Uterus (tissue), 3 donors: ENCODE measurements at regions not wholly inside any gene's neighbourhood (a gene's known extent, or its start where the extent isn't known, plus 50 kb on each side); places are given as distances from the start of the nearest gene placed in this dataset.

Source experiments
- DNase-seq, 2 donors: peaks; one replicate each; pipeline ENCODE4 v3.0.0-alpha.2; 2019 to 2020
- H3K27ac ChIP-seq, 2 donors: fragments of 200-600 bp; sonication (generic); 1 replicate in 1 of 2; 2 replicates in 1 of 2; pipeline ENCODE4 v1.5.1; 2016 to 2018
- H3K27me3 ChIP-seq, 2 donors: fragments of 200-600 bp; sonication (generic); one replicate each; pipeline ENCODE4 v1.5.1; 2018 to 2019; ENCODE audit warnings: control low read depth in 1 of 2
- H3K36me3 ChIP-seq, 2 donors: fragments of 200-600 bp; sonication (generic); one replicate each; pipeline ENCODE4 v1.5.1; 2019; ENCODE audit warnings: control low read depth in 1 of 2
- H3K4me1 ChIP-seq, 2 donors: fragments of 200-600 bp; sonication (generic); one replicate each; pipeline ENCODE4 v1.5.1; 2018 to 2019; ENCODE audit warnings: control low read depth in 1 of 2
- H3K4me3 ChIP-seq, 2 donors: fragments of 200-600 bp; sonication (generic); 1 replicate in 1 of 2; 2 replicates in 1 of 2; pipeline ENCODE4 v1.5.1; 2018 to 2019; ENCODE audit warnings: mild to moderate bottlenecking in 1 of 2
- H3K9me3 ChIP-seq, 2 donors: fragments of 200-600 bp; sonication (generic); one replicate each; pipeline ENCODE4 v1.5.1; 2019; ENCODE audit warnings: control low read depth in 1 of 2
- POLR2A ChIP-seq, 2 donors: fragments of 450-650 bp; IDR thresholded peaks; one replicate each; pipeline ENCODE4 v1.6.1; 2016; ENCODE audit warnings: antibody characterized with exemption in 2 of 2, mild to moderate bottlenecking in 1 of 2, moderate library complexity in 1 of 2
- intact Hi-C: fragments of 100-400 bp; cut with DNase I; formaldehyde crosslinking; loops from one replicate; pipeline ENCODE4 v1.15.1; 2023; ENCODE audit warnings: low total_unique reads
- TF ChIP-seq, protein P1 (sequence below), 4 experiments: fragments of 200-600 bp in 2 of 4; fragments of 450-650 bp in 2 of 4; sonication (generic) in 2 of 4; IDR thresholded peaks; one replicate each; pipeline ENCODE4 v1.5.1; 2016 to 2019; ENCODE audit warnings: antibody characterized with exemption in 4 of 4, mild to moderate bottlenecking in 2 of 4, moderate library complexity in 1 of 4
- donor health status: DM: yes; HTN: yes; CAD: no.

DNA sequence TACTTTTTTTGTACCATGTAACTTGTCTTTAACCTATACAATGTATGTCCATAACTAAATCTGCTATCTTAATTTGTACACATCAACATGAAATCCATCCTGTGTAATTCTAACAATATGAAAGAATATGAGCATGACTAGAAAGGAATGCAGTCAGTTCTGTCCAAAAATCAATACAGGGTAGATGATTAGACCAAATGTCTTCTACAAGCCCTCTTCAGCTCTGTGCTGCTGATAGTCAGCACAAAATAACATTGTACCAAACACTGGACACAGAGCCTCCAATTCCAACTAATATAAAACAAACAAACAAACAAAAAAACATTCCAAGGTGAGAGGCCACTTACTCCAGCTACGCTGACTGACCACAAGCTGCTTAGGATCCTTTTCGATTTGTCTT, 301.4 kb upstream of the IRAK1BP1 start:
- intact Hi-C loops = no loop called here
- H3K4me1 ChIP-seq = no peaks in the 10 kb centered on the region
- H3K27me3 ChIP-seq = no peaks in the 10 kb centered on the region
- H3K9me3 ChIP-seq = no peaks in the 10 kb centered on the region
- TF ChIP-seq, protein P1, sequence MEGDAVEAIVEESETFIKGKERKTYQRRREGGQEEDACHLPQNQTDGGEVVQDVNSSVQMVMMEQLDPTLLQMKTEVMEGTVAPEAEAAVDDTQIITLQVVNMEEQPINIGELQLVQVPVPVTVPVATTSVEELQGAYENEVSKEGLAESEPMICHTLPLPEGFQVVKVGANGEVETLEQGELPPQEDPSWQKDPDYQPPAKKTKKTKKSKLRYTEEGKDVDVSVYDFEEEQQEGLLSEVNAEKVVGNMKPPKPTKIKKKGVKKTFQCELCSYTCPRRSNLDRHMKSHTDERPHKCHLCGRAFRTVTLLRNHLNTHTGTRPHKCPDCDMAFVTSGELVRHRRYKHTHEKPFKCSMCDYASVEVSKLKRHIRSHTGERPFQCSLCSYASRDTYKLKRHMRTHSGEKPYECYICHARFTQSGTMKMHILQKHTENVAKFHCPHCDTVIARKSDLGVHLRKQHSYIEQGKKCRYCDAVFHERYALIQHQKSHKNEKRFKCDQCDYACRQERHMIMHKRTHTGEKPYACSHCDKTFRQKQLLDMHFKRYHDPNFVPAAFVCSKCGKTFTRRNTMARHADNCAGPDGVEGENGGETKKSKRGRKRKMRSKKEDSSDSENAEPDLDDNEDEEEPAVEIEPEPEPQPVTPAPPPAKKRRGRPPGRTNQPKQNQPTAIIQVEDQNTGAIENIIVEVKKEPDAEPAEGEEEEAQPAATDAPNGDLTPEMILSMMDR (IDR thresholded peaks at IDR 0.05) = no peak
- no peak for TF ChIP-seq POLR2A (IDR thresholded peaks at IDR 0.05)
- no peak for DNase-seq
- no peak overlapping the region for H3K27ac ChIP-seq
- H3K4me3 ChIP-seq = no peak overlapping the region
- no peaks in the 10 kb centered on the region for H3K36me3 ChIP-seq

DNA sequence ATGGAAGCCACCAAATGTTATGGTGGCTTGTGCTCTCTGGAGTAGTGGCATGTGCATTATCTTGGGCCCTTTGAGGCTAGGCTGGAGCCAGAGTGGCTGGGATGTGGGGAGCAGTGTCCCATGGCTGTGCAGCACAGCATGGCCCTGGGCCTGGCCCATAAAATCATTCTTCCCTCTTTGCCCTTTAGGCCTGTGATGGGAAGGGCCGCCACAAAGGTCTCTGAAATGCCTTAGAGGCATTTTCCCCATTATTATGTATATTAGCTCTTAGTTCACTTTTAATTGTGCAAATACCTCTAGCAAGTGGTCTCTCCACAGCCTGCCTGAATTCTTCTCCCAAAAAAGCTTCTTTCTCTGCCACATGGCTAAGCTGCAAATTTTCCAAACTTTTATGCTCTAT, 297.3 kb upstream of the IRAK1BP1 start:
- Histone ChIP-seq H3K27ac (no peak overlapping the region), H3K4me3 (no peak overlapping the region), H3K27me3 (no peaks in the 10 kb centered on the region), H3K36me3 (no peaks in the 10 kb centered on the region), H3K4me1 (no peaks in the 10 kb centered on the region), H3K9me3 (no peaks in the 10 kb centered on the region)
- intact Hi-C loops = no loop called here
- no peak for DNase-seq
- TF ChIP-seq, protein P1 (IDR thresholded peaks at IDR 0.05) = no peak
- TF ChIP-seq POLR2A (IDR thresholded peaks at IDR 0.05) = no peak

DNA sequence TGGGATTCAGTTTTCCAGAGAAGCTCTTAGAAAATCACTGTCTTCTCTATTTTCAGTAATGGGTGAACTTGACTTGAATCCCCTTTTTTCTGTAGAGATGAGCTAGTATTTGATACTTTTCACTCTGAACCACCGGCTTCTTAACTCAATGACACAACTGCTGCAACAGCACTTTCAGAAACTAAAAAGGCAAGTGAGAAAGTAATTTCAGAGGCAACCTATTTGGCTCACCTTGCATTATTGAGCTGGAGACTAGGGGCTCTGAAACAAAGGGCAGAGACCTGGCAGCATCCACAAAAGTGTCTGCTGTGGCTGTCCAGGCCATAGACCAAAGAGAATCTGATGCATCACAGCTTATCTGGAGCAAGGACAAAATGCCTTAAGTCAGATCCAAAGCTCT, 289.8 kb upstream of the IRAK1BP1 start:
- Histone ChIP-seq H3K9me3 (peaks cover 0 to 3% of the 10 kb centered on the region in 2 donors), H3K27ac (no peak overlapping the region), H3K4me3 (no peak overlapping the region), H3K27me3 (no peaks in the 10 kb centered on the region), H3K4me1 (no peaks in the 10 kb centered on the region), H3K36me3 (no peaks in the 10 kb centered on the region)
- intact Hi-C loops = no loop called here
- TF ChIP-seq, protein P1 (IDR thresholded peaks at IDR 0.05) = no peak
- no peak for TF ChIP-seq POLR2A (IDR thresholded peaks at IDR 0.05)
- DNase-seq = no peak

DNA sequence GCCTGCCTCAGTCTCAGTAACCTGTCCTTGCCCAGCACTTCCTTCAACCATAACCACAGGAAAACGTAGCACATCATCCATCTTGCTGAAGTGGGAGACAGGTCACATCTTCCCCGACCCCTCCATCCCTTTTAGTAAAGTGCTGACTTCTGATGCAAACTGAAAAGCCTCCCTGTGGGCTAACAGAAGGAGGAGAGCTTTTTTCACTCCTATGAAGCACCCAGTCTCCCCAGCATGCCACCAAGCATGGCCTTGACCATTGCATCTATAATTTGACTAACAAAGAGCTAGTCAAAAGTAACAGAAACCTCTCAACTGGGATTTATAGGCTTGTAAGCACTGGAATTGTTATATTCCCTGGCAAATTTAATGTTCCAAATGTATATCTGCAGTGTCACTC, 288.9 kb upstream of the IRAK1BP1 start:
- H3K4me3 ChIP-seq = no peak overlapping the region
- DNase-seq = no peak
- H3K36me3 ChIP-seq = no peaks in the 10 kb centered on the region
- H3K4me1 ChIP-seq = no peaks in the 10 kb centered on the region
- no peak for TF ChIP-seq POLR2A (IDR thresholded peaks at IDR 0.05)
- TF ChIP-seq, protein P1 (IDR thresholded peaks at IDR 0.05) = no peak
- H3K27me3 ChIP-seq = no peaks in the 10 kb centered on the region
- intact Hi-C loops = no loop called here
- no peak overlapping the region for H3K27ac ChIP-seq
- H3K9me3 ChIP-seq = peaks cover 0 to 3% of the 10 kb centered on the region in 2 donors

DNA sequence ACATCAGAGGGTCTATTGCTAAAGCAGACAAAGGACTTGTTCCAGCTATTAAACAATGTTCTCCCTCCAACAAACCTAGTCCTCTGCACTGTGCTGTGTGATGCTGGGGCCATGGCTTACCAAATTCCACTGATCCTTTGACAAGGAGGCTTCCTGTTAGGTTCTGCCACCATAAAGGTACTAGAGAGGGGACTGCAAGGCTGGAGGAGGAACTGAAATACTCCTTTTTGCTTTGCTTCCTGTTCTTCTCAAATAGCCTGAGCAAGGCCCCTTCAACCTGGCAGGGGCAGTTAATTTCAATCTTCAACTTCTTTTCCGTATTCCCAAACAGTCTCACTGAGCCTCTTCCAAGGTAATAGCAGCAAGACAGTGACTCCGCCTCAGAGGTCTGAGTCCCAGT, 286.4 kb upstream of the IRAK1BP1 start:
- TF ChIP-seq, protein P1 (IDR thresholded peaks at IDR 0.05) = no peak
- TF ChIP-seq POLR2A (IDR thresholded peaks at IDR 0.05) = no peak
- intact Hi-C loops = no loop called here
- no peak for DNase-seq
- Histone ChIP-seq H3K4me1 (no peaks in the 10 kb centered on the region), H3K36me3 (no peaks in the 10 kb centered on the region), H3K27me3 (no peaks in the 10 kb centered on the region), H3K9me3 (peaks cover 0 to 3% of the 10 kb centered on the region in 2 donors), H3K4me3 (no peak overlapping the region), H3K27ac (no peak overlapping the region)
